Neural progenitor cell (in vitro differentiated cells): ENCODE measurements at regions not wholly inside any gene's neighbourhood (a gene's known extent, or its start where the extent isn't known, plus 50 kb on each side); places are given as distances from the start of the nearest gene placed in this dataset.

ENCODE experiments used
- DNase-seq: peaks from one replicate; pipeline ENCODE4 v3.0.0-alpha.2; 2016; ENCODE audit warnings: low spot score
- H2AFZ ChIP-seq: fragments of 200-600 bp; sonication (generic); replicated peaks from 2 replicates; pipeline ENCODE4 v1.6.1; 2016; ENCODE audit warnings: antibody characterized with exemption
- H3F3A ChIP-seq: fragments of 200-600 bp; sonication (generic); 2 replicates; pipeline ENCODE4 v1.6.1; 2016; ENCODE audit warnings: antibody characterized with exemption, low read depth
- H3K27ac ChIP-seq: fragments of 200-600 bp; sonication (generic); 2 replicates; pipeline ENCODE4 v1.5.1; 2016; ENCODE audit warnings: mild to moderate bottlenecking
- H3K27me3 ChIP-seq: fragments of 200-600 bp; sonication (generic); 2 replicates; pipeline ENCODE4 v1.6.1; 2016; ENCODE audit warnings: mild to moderate bottlenecking, moderate library complexity
- H3K36me3 ChIP-seq: fragments of 200-600 bp; sonication (generic); 2 replicates; pipeline ENCODE4 v1.5.1; 2016
- H3K4me1 ChIP-seq: fragments of 200-600 bp; sonication (generic); 2 replicates; pipeline ENCODE4 v1.6.1; 2016; ENCODE audit warnings: mixed run types
- H3K4me2 ChIP-seq: fragments of 200-600 bp; sonication (generic); 2 replicates; pipeline ENCODE4 v1.6.1; 2016
- H3K4me3 ChIP-seq: fragments of 200-600 bp; sonication (generic); 2 replicates; pipeline ENCODE4 v1.5.1; 2016
- H3K79me2 ChIP-seq: fragments of 200-600 bp; sonication (generic); 2 replicates; pipeline ENCODE4 v1.6.1; 2016; ENCODE audit warnings: low read depth
- H3K9ac ChIP-seq: fragments of 200-600 bp; sonication (generic); 2 replicates; pipeline ENCODE4 v1.6.1; 2016
- H3K9me3 ChIP-seq: fragments of 200-600 bp; sonication (generic); 2 replicates; pipeline ENCODE4 v1.5.1; 2016; ENCODE audit warnings: low read depth
- H4K20me1 ChIP-seq: fragments of 200-600 bp; sonication (generic); 2 replicates; pipeline ENCODE4 v1.6.1; 2016; ENCODE audit warnings: low read depth
- H3K27ac Mint-ChIP-seq: 3 replicates; pipeline ENCODE4 v1.8.0; 2021; ENCODE audit warnings: mixed read lengths
- H3K27me3 Mint-ChIP-seq: 2 replicates; pipeline ENCODE4 v1.8.0; 2022; ENCODE audit warnings: low read depth, mild to moderate bottlenecking, inconsistent platforms, moderate library complexity, mixed read lengths; ENCODE audit not compliant: insufficient read depth
- H3K36me3 Mint-ChIP-seq: 3 replicates; pipeline ENCODE4 v1.8.0; 2021; ENCODE audit warnings: mixed read lengths
- H3K4me1 Mint-ChIP-seq: 3 replicates; pipeline ENCODE4 v1.8.0; 2021; ENCODE audit warnings: mixed read lengths
- H3K4me3 Mint-ChIP-seq: 3 replicates; pipeline ENCODE4 v1.8.0; 2021; ENCODE audit warnings: mild to moderate bottlenecking, moderate library complexity, mixed read lengths
- H3K9me3 Mint-ChIP-seq: 3 replicates; pipeline ENCODE4 v1.8.0; 2020; ENCODE audit warnings: mixed read lengths
- CTCF ChIP-seq: fragments of 200-600 bp; sonication (generic); IDR thresholded peaks from 2 replicates; pipeline ENCODE4 v1.5.1; 2017; ENCODE audit warnings: antibody characterized with exemption, mild to moderate bottlenecking
- EZH2 ChIP-seq: fragments of 200-600 bp; sonication (generic); IDR thresholded peaks from 2 replicates; pipeline ENCODE4 v1.6.1; 2017; ENCODE audit warnings: antibody characterized with exemption, mild to moderate bottlenecking, moderate library complexity
- EZH2phosphoT487 ChIP-seq: fragments of 200-600 bp; sonication (generic); IDR thresholded peaks from 2 replicates; pipeline ENCODE4 v1.6.1; 2017; ENCODE audit warnings: antibody characterized with exemption

- Histone ChIP-seq H3K4me1 (peaks cover 17% of the 10 kb centered on the region), H2AFZ (no peak overlapping the region), H3K36me3 (no peaks in the 10 kb centered on the region), H3K4me3 (no peak overlapping the region), H3K27ac (no peak overlapping the region), H3K27me3 (peaks cover 16% of the 10 kb centered on the region), H4K20me1 (no peaks in the 10 kb centered on the region), H3K9ac (no peak overlapping the region), H3K4me2 (peak overlapping the region; percentile 23), H3K9me3 (no peaks in the 10 kb centered on the region), H3K79me2 (no peaks in the 10 kb centered on the region), H3F3A (no peaks in the 10 kb centered on the region)
- Mint-ChIP-seq H3K27ac (no peak overlapping the region), H3K4me1 (peaks cover 33% of the 10 kb centered on the region), H3K36me3 (no peaks in the 10 kb centered on the region), H3K4me3 (no peak overlapping the region), H3K27me3 (peaks cover 16% of the 10 kb centered on the region), H3K9me3 (no peaks in the 10 kb centered on the region)
- TF ChIP-seq CTCF (no peak), EZH2phosphoT487 (no peak), EZH2 (no peak)
- DNase-seq: peak; percentile 48
Observed at GRCh38 chr14:101627915-101628262, 66.6 kb downstream of the DIO3 start.

- Mint-ChIP-seq H3K4me1 (peaks cover 37% of the 10 kb centered on the region), H3K9me3 (no peaks in the 10 kb centered on the region), H3K36me3 (no peaks in the 10 kb centered on the region), H3K27me3 (peaks cover 11% of the 10 kb centered on the region), H3K4me3 (no peak overlapping the region), H3K27ac (no peak overlapping the region)
- H3K79me2 ChIP-seq: no peaks in the 10 kb centered on the region
- H2AFZ ChIP-seq: peak overlapping the region; percentile 95
- H3K27ac ChIP-seq: no peak overlapping the region
- no peaks in the 10 kb centered on the region for H3K36me3 ChIP-seq
- peaks cover 16% of the 10 kb centered on the region for H3K27me3 ChIP-seq
- peak; percentile 87 for DNase-seq
- H3K4me3 ChIP-seq: no peak overlapping the region
- H3K4me2 ChIP-seq: peak overlapping the region; percentile 23
- no peaks in the 10 kb centered on the region for H4K20me1 ChIP-seq
- H3K4me1 ChIP-seq: peaks cover 17% of the 10 kb centered on the region
- no peak overlapping the region for H3K9ac ChIP-seq
- H3K9me3 ChIP-seq: no peaks in the 10 kb centered on the region
- no peaks in the 10 kb centered on the region for H3F3A ChIP-seq
- TF ChIP-seq EZH2: no peak
- TF ChIP-seq CTCF: peak; percentile 92
Observed at GRCh38 chr14:101628471-101628966, 67.2 kb downstream of the DIO3 start.

- no peak overlapping the region for H3K9ac ChIP-seq
- H3K4me1 ChIP-seq: peaks cover 14% of the 10 kb centered on the region
- Mint-ChIP-seq H3K36me3 (no peaks in the 10 kb centered on the region), H3K27me3 (peaks cover 9% of the 10 kb centered on the region), H3K9me3 (no peaks in the 10 kb centered on the region), H3K27ac (no peak overlapping the region), H3K4me3 (no peak overlapping the region), H3K4me1 (peaks cover 35% of the 10 kb centered on the region)
- no peak overlapping the region for H3K27ac ChIP-seq
- TF ChIP-seq CTCF: no peak
- no peaks in the 10 kb centered on the region for H3F3A ChIP-seq
- no peaks in the 10 kb centered on the region for H3K36me3 ChIP-seq
- H3K27me3 ChIP-seq: peaks cover 16% of the 10 kb centered on the region
- H4K20me1 ChIP-seq: no peaks in the 10 kb centered on the region
- H3K9me3 ChIP-seq: no peaks in the 10 kb centered on the region
- no peak for DNase-seq
- no peak overlapping the region for H3K4me3 ChIP-seq
- H3K79me2 ChIP-seq: no peaks in the 10 kb centered on the region
- H2AFZ ChIP-seq: no peak overlapping the region
- no peak overlapping the region for H3K4me2 ChIP-seq
Observed at GRCh38 chr14:101628975-101629374, 67.7 kb downstream of the DIO3 start.
